Transverse colon (tissue), 4 donors: ENCODE measurements at regions not wholly inside any gene's neighbourhood (a gene's known extent, or its start where the extent isn't known, plus 50 kb on each side); places are given as distances from the start of the nearest gene placed in this dataset.

ENCODE experiments used
- CTCF ChIP-seq, 5 experiments: fragments of 200-600 bp in 3 of 5; fragments of 450-650 bp in 2 of 5; sonication (generic) in 3 of 5; IDR thresholded peaks; 1 replicate in 2 of 5; 2 replicates in 3 of 5; pipeline ENCODE4 v1.5.1; 2016 to 2017; ENCODE audit warnings: antibody characterized with exemption in 5 of 5, inconsistent platforms in 3 of 5, mild to moderate bottlenecking in 2 of 5, moderate library complexity in 1 of 5
- EP300 ChIP-seq: sonication (generic); formaldehyde crosslinking; IDR thresholded peaks from one replicate; pipeline ENCODE4 v1.6.1; 2017; ENCODE audit warnings: antibody characterized with exemption, low read depth
- POLR2AphosphoS5 ChIP-seq, 3 donors: sonication (generic); formaldehyde crosslinking; IDR thresholded peaks; one replicate each; pipeline ENCODE4 v1.6.1; 2016; ENCODE audit warnings: antibody characterized with exemption in 3 of 3

GRCh38 chr1:244304656-244305055 is 147.1 kb downstream of the ADSS2 start:
- TF ChIP-seq CTCF (IDR thresholded peaks at IDR 0.05) (no peak), POLR2AphosphoS5 (IDR thresholded peaks at IDR 0.05) (no peak), EP300 (no peak)
